ENCODE measurements at regions not wholly inside any gene's neighbourhood (a gene's known extent, or its start where the extent isn't known, plus 50 kb on each side); places are given as distances from the start of the nearest gene placed in this dataset.

DNA sequence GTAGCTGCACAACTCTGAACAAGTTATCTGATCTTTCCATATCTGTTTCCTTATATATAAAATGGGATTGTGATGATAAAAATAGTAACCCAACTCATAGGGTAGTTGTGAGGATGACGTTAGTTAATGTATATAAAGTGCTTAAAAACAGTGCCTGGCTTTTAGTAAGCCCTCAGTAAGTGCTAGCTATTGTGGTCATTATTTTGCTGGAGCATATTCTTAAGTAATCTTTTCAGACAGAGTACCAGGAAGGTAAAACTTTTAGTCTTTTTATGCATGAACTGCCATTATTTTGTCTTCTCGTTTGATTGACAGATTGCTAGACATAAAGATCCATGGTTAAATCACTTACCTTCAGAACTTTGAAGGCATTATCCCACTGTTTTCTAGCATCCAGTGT is 62.5 kb upstream of the SIM2 start:
- H3K27me3 ChIP-seq = no peaks in the 10 kb centered on the region
- TF ChIP-seq, protein P1, sequence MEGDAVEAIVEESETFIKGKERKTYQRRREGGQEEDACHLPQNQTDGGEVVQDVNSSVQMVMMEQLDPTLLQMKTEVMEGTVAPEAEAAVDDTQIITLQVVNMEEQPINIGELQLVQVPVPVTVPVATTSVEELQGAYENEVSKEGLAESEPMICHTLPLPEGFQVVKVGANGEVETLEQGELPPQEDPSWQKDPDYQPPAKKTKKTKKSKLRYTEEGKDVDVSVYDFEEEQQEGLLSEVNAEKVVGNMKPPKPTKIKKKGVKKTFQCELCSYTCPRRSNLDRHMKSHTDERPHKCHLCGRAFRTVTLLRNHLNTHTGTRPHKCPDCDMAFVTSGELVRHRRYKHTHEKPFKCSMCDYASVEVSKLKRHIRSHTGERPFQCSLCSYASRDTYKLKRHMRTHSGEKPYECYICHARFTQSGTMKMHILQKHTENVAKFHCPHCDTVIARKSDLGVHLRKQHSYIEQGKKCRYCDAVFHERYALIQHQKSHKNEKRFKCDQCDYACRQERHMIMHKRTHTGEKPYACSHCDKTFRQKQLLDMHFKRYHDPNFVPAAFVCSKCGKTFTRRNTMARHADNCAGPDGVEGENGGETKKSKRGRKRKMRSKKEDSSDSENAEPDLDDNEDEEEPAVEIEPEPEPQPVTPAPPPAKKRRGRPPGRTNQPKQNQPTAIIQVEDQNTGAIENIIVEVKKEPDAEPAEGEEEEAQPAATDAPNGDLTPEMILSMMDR (IDR thresholded peaks at IDR 0.05) = no peak
- H3K36me3 ChIP-seq = no peaks in the 10 kb centered on the region
- peaks cover 0 to 12% of the 10 kb centered on the region in 2 donors for H3K9me3 ChIP-seq
- no peak for DNase-seq (ENCODE audit: low spot score)
- H3K4me3 ChIP-seq = no peak overlapping the region
- H3K27ac ChIP-seq = no peak overlapping the region
- no peaks in the 10 kb centered on the region for H3K4me1 ChIP-seq

DNA sequence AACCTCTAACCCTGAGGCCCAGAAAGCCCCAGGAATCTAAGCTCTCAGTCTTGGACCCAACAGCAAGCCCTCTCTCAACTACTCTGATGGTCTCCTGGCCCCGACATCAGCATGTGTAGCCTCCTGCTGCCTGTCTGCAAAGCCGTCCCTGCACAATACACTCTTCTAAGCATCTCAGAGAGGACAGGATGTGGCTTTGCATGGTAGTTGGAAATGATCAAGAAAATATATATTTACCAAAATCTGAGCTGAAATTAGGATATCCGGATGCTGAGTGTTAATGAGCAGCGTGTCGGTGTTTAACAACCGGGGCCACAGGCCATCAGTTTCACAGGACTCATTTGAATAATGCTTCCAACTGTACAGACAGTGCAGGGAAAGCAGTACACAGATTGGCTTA is 59.1 kb upstream of the SIM2 start:
- Histone ChIP-seq H3K9me3 (peaks cover 0 to 12% of the 10 kb centered on the region in 2 donors), H3K4me3 (no peak overlapping the region), H3K27me3 (no peaks in the 10 kb centered on the region), H3K36me3 (no peaks in the 10 kb centered on the region), H3K27ac (no peak overlapping the region), H3K4me1 (no peaks in the 10 kb centered on the region)
- TF ChIP-seq, protein P1 (IDR thresholded peaks at IDR 0.05) = no peak
- DNase-seq (ENCODE audit: low spot score) = no peak

- Histone ChIP-seq H3K27me3 (no peaks in the 10 kb centered on the region), H3K27ac (no peak overlapping the region), H3K4me3 (no peak overlapping the region), H3K4me1 (no peaks in the 10 kb centered on the region), H3K36me3 (no peaks in the 10 kb centered on the region), H3K9me3 (peaks cover 0 to 12% of the 10 kb centered on the region in 2 donors)
- DNase-seq (ENCODE audit: low spot score) = no peak
- TF ChIP-seq, protein P1 (IDR thresholded peaks at IDR 0.05) = no peak
Observed at GRCh38 chr21:36640174-36640720, 58.7 kb upstream of the SIM2 start.

GRCh38 chr21:36640721-36641244 is 58.1 kb upstream of the SIM2 start:
- peaks cover 0 to 12% of the 10 kb centered on the region in 2 donors for H3K9me3 ChIP-seq
- TF ChIP-seq, protein P1 (IDR thresholded peaks at IDR 0.05) = no peak

DNA sequence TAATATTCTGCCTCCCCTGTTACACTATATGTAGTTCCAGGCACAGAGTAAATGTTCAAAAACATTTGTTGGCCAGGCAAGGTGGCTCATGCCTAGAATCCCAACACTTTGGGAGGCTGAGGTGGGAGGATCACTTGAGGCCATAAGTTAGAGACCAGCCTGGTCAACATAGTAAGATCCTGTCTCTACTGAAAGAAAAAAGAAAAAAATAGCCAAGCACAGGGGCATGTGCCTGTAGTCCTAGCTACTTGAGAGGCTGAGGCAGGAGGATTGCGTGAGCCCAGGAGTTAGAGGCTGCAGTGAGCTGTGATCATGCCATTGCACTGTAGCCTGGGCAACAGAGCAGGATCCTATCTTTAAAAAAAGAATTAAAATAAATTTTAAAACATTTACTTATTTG is 57.6 kb upstream of the SIM2 start:
- H3K27me3 ChIP-seq = no peaks in the 10 kb centered on the region
- H3K27ac ChIP-seq = no peak overlapping the region
- DNase-seq (ENCODE audit: low spot score) = no peak
- peaks cover 0 to 6% of the 10 kb centered on the region in 2 donors for H3K9me3 ChIP-seq
- no peaks in the 10 kb centered on the region for H3K36me3 ChIP-seq
- TF ChIP-seq, protein P1 (IDR thresholded peaks at IDR 0.05) = no peak
- no peaks in the 10 kb centered on the region for H3K4me1 ChIP-seq
- H3K4me3 ChIP-seq = no peak overlapping the region

More at GRCh38 chr21:36640721-36641244, 58.1 kb upstream of the SIM2 start:
- H3K27ac ChIP-seq = no peak overlapping the region
- no peaks in the 10 kb centered on the region for H3K4me1 ChIP-seq
- H3K4me3 ChIP-seq = no peak overlapping the region
- DNase-seq (ENCODE audit: low spot score) = no peak
- no peaks in the 10 kb centered on the region for H3K36me3 ChIP-seq
- no peaks in the 10 kb centered on the region for H3K27me3 ChIP-seq

DNA sequence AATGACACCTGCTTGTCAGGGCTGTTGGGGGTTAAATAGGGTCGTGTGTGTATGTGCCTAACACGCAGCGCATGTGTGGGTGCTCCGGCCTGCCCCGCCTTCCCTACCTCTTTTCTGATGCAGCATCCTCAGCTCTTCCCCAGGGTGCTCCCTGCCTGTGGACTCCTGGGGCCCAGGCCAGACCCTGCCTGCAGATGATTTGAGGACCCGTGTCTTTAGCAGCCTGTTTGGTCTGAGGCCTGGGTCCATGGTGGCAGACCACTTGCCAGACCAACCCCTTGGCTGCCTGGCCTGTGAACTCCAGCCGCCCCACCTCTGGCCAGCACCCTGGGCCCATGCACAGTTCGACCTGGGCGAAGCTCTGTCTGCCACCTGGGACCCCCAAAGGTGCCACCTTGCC is 57.0 kb upstream of the SIM2 start:
- DNase-seq (ENCODE audit: low spot score) = no peak
- no peaks in the 10 kb centered on the region for H3K4me1 ChIP-seq
- no peak overlapping the region for H3K4me3 ChIP-seq
- TF ChIP-seq, protein P1 (IDR thresholded peaks at IDR 0.05) = no peak
- no peaks in the 10 kb centered on the region for H3K36me3 ChIP-seq
- no peak overlapping the region for H3K27ac ChIP-seq
- H3K27me3 ChIP-seq = no peaks in the 10 kb centered on the region
- H3K9me3 ChIP-seq = peaks cover 0 to under 1% of the 10 kb centered on the region in 2 donors
